ENCODE measurements at regions not wholly inside any gene's neighbourhood (a gene's known extent, or its start where the extent isn't known, plus 50 kb on each side); places are given as distances from the start of the nearest gene placed in this dataset.

GRCh38 chr1:193799948-193800690 lies 613.7 kb upstream of the B3GALT2 start:
- H3K79me2 ChIP-seq (ENCODE audit: control insufficient read depth, insufficient read depth, low read length, poor library complexity), result no peaks in the 10 kb centered on the region
- no peaks in the 10 kb centered on the region for H3K4me1 ChIP-seq (ENCODE audit: control insufficient read depth in 1 of 2, insufficient read depth in 2 of 2, low read length in 2 of 2)
- no peaks in the 10 kb centered on the region for H3K79me1 ChIP-seq (ENCODE audit: low read length)
- no peak overlapping the region for H3K27ac ChIP-seq (ENCODE audit: low read depth, low read length)
- H3K4me3 ChIP-seq (ENCODE audit: low read depth, low read length), result no peak overlapping the region
- no peaks in the 10 kb centered on the region for H3K27me3 ChIP-seq (ENCODE audit: insufficient read depth, low read length)
- no peak overlapping the region for H3K9ac ChIP-seq (ENCODE audit: low read length)
- H3K4ac ChIP-seq (ENCODE audit: low read depth, low read length), result no peak overlapping the region
- no peak for DNase-seq
- H3K36me3 ChIP-seq (ENCODE audit: control insufficient read depth in 1 of 2, insufficient read depth in 2 of 2, low read length in 2 of 2), result no peaks in the 10 kb centered on the region
- H4K12ac ChIP-seq (ENCODE audit: low read depth, low read length), result no peak overlapping the region
- WGBS (ENCODE audit: extremely low coverage, insufficient coverage, insufficient read length), result no CpG with 5 or more reads among the region's 6 CpGs
- no peaks in the 10 kb centered on the region for H3K9me3 ChIP-seq (ENCODE audit: insufficient read depth, low read depth, low read length)
- no peak overlapping the region for H4K91ac ChIP-seq (ENCODE audit: low read depth, low read length)
- no peak overlapping the region for H4K8ac ChIP-seq (ENCODE audit: low read depth, low read length)
- no peak overlapping the region for H3K23ac ChIP-seq (ENCODE audit: low read length)
- H2AK5ac ChIP-seq (ENCODE audit: low read length), result no peak overlapping the region
- no peak overlapping the region for H2BK120ac ChIP-seq (ENCODE audit: insufficient read depth, low read length, poor library complexity)
- H2BK12ac ChIP-seq (ENCODE audit: low read length), result no peak overlapping the region
- H3K4me2 ChIP-seq (ENCODE audit: low read length), result no peak overlapping the region
- H2AFZ ChIP-seq (ENCODE audit: insufficient read depth, low read length, poor library complexity), result no peak overlapping the region
- H3K14ac ChIP-seq (ENCODE audit: low read length), result no peak overlapping the region
- H3K18ac ChIP-seq (ENCODE audit: low read length), result no peak overlapping the region
- no peak overlapping the region for H2BK5ac ChIP-seq (ENCODE audit: low read depth, low read length, poor library complexity)

- Histone ChIP-seq H4K91ac (ENCODE audit: low read depth, low read length) (no peak overlapping the region), H3K4me2 (ENCODE audit: low read length) (no peak overlapping the region), H3K79me2 (ENCODE audit: control insufficient read depth, insufficient read depth, low read length, poor library complexity) (no peaks in the 10 kb centered on the region), H3K4ac (ENCODE audit: low read depth, low read length) (no peak overlapping the region), H4K12ac (ENCODE audit: low read depth, low read length) (no peak overlapping the region), H3K4me3 (ENCODE audit: low read depth, low read length) (no peak overlapping the region), H3K23ac (ENCODE audit: low read length) (no peak overlapping the region), H3K79me1 (ENCODE audit: low read length) (no peaks in the 10 kb centered on the region), H3K27ac (ENCODE audit: low read depth, low read length) (no peak overlapping the region), H2AFZ (ENCODE audit: insufficient read depth, low read length, poor library complexity) (no peak overlapping the region), H3K9me3 (ENCODE audit: insufficient read depth, low read depth, low read length) (no peaks in the 10 kb centered on the region), H3K9ac (ENCODE audit: low read length) (no peak overlapping the region), H3K27me3 (ENCODE audit: insufficient read depth, low read length) (no peaks in the 10 kb centered on the region), H3K18ac (ENCODE audit: low read length) (no peak overlapping the region), H4K8ac (ENCODE audit: low read depth, low read length) (no peak overlapping the region), H2AK5ac (ENCODE audit: low read length) (no peak overlapping the region), H3K14ac (ENCODE audit: low read length) (no peak overlapping the region), H3K36me3 (ENCODE audit: control insufficient read depth in 1 of 2, insufficient read depth in 2 of 2, low read length in 2 of 2) (no peaks in the 10 kb centered on the region), H2BK12ac (ENCODE audit: low read length) (no peak overlapping the region), H3K4me1 (ENCODE audit: control insufficient read depth in 1 of 2, insufficient read depth in 2 of 2, low read length in 2 of 2) (no peaks in the 10 kb centered on the region), H2BK120ac (ENCODE audit: insufficient read depth, low read length, poor library complexity) (no peak overlapping the region), H2BK5ac (ENCODE audit: low read depth, low read length, poor library complexity) (no peak overlapping the region)
- no peak for DNase-seq
- no CpG with 5 or more reads among the region's 2 CpGs for WGBS (ENCODE audit: extremely low coverage, insufficient coverage, insufficient read length)
These were observed 613.0 kb upstream of the B3GALT2 start for GRCh38 chr1:193799371-193799770.

GRCh38 chr1:193794239-193794638 lies 607.8 kb upstream of the B3GALT2 start:
- no peaks in the 10 kb centered on the region for H3K4me1 ChIP-seq (ENCODE audit: control insufficient read depth in 1 of 2, insufficient read depth in 2 of 2, low read length in 2 of 2)
- no peak overlapping the region for H3K18ac ChIP-seq (ENCODE audit: low read length)

GRCh38 chr1:193791746-193792145 lies 605.3 kb upstream of the B3GALT2 start:
- Histone ChIP-seq H4K12ac (ENCODE audit: low read depth, low read length) (no peak overlapping the region), H2BK5ac (ENCODE audit: low read depth, low read length, poor library complexity) (no peak overlapping the region), H2BK120ac (ENCODE audit: insufficient read depth, low read length, poor library complexity) (no peak overlapping the region), H2BK12ac (ENCODE audit: low read length) (no peak overlapping the region), H3K27me3 (ENCODE audit: insufficient read depth, low read length) (no peaks in the 10 kb centered on the region), H3K4me1 (ENCODE audit: control insufficient read depth in 1 of 2, insufficient read depth in 2 of 2, low read length in 2 of 2) (no peaks in the 10 kb centered on the region), H3K18ac (ENCODE audit: low read length) (no peak overlapping the region), H4K91ac (ENCODE audit: low read depth, low read length) (no peak overlapping the region), H3K27ac (ENCODE audit: low read depth, low read length) (no peak overlapping the region), H3K4ac (ENCODE audit: low read depth, low read length) (no peak overlapping the region), H3K4me2 (ENCODE audit: low read length) (no peak overlapping the region), H3K79me1 (ENCODE audit: low read length) (no peaks in the 10 kb centered on the region), H3K9me3 (ENCODE audit: insufficient read depth, low read depth, low read length) (no peaks in the 10 kb centered on the region), H3K79me2 (ENCODE audit: control insufficient read depth, insufficient read depth, low read length, poor library complexity) (no peaks in the 10 kb centered on the region), H3K36me3 (ENCODE audit: control insufficient read depth in 1 of 2, insufficient read depth in 2 of 2, low read length in 2 of 2) (no peaks in the 10 kb centered on the region), H2AFZ (ENCODE audit: insufficient read depth, low read length, poor library complexity) (no peak overlapping the region), H3K14ac (ENCODE audit: low read length) (no peak overlapping the region), H3K23ac (ENCODE audit: low read length) (no peak overlapping the region), H4K8ac (ENCODE audit: low read depth, low read length) (no peak overlapping the region), H3K4me3 (ENCODE audit: low read depth, low read length) (no peak overlapping the region), H2AK5ac (ENCODE audit: low read length) (no peak overlapping the region), H3K9ac (ENCODE audit: low read length) (no peak overlapping the region)
- no CpG with 5 or more reads among the region's 3 CpGs for WGBS (ENCODE audit: extremely low coverage, insufficient coverage, insufficient read length)
- DNase-seq, result no peak

More at GRCh38 chr1:193794239-193794638, 607.8 kb upstream of the B3GALT2 start:
- no peak overlapping the region for H4K8ac ChIP-seq (ENCODE audit: low read depth, low read length)
- no peaks in the 10 kb centered on the region for H3K79me2 ChIP-seq (ENCODE audit: control insufficient read depth, insufficient read depth, low read length, poor library complexity)
- H2AFZ ChIP-seq (ENCODE audit: insufficient read depth, low read length, poor library complexity), result no peak overlapping the region
- no CpG with 5 or more reads among the region's 4 CpGs for WGBS (ENCODE audit: extremely low coverage, insufficient coverage, insufficient read length)
- no peak overlapping the region for H2BK12ac ChIP-seq (ENCODE audit: low read length)
- H3K9ac ChIP-seq (ENCODE audit: low read length), result no peak overlapping the region
- H2BK120ac ChIP-seq (ENCODE audit: insufficient read depth, low read length, poor library complexity), result no peak overlapping the region
- H3K14ac ChIP-seq (ENCODE audit: low read length), result no peak overlapping the region
- H3K4ac ChIP-seq (ENCODE audit: low read depth, low read length), result no peak overlapping the region
- H4K12ac ChIP-seq (ENCODE audit: low read depth, low read length), result no peak overlapping the region
- H3K79me1 ChIP-seq (ENCODE audit: low read length), result no peaks in the 10 kb centered on the region
- no peak overlapping the region for H3K23ac ChIP-seq (ENCODE audit: low read length)
- no peak overlapping the region for H4K91ac ChIP-seq (ENCODE audit: low read depth, low read length)
- no peaks in the 10 kb centered on the region for H3K9me3 ChIP-seq (ENCODE audit: insufficient read depth, low read depth, low read length)
- DNase-seq, result peak; percentile 1 to 27
- H3K36me3 ChIP-seq (ENCODE audit: control insufficient read depth in 1 of 2, insufficient read depth in 2 of 2, low read length in 2 of 2), result no peaks in the 10 kb centered on the region
- no peak overlapping the region for H2BK5ac ChIP-seq (ENCODE audit: low read depth, low read length, poor library complexity)
- H3K4me2 ChIP-seq (ENCODE audit: low read length), result no peak overlapping the region
- no peak overlapping the region for H3K4me3 ChIP-seq (ENCODE audit: low read depth, low read length)
- no peak overlapping the region for H3K27ac ChIP-seq (ENCODE audit: low read depth, low read length)
- no peaks in the 10 kb centered on the region for H3K27me3 ChIP-seq (ENCODE audit: insufficient read depth, low read length)
- no peak overlapping the region for H2AK5ac ChIP-seq (ENCODE audit: low read length)
